Mesendoderm (in vitro differentiated cells): ENCODE measurements at regions not wholly inside any gene's neighbourhood (a gene's known extent, or its start where the extent isn't known, plus 50 kb on each side); places are given as distances from the start of the nearest gene placed in this dataset.
"Not testable (repeated sequence)": the region's sequence is repeated elsewhere in the genome, so short reads cannot be mapped to it uniquely, and the experiment has no call there.

Experiments used
- DNase-seq: peaks from one replicate; pipeline ENCODE4 v3.0.0; 2013
- H2AK5ac ChIP-seq: 2 replicates; pipeline ENCODE4 v1.6.1; 2013; ENCODE audit warnings: low read length, inconsistent platforms
- H2BK120ac ChIP-seq: 2 replicates; pipeline ENCODE4 v1.6.1; 2013; ENCODE audit warnings: low read depth, mild to moderate bottlenecking, low read length, moderate library complexity, mixed read lengths
- H2BK15ac ChIP-seq: replicated peaks from 2 replicates; pipeline ENCODE4 v1.6.1; 2013; ENCODE audit warnings: low read depth, mild to moderate bottlenecking, moderate library complexity
- H2BK5ac ChIP-seq: 2 replicates; pipeline ENCODE4 v1.6.1; 2013; ENCODE audit warnings: low read length, inconsistent platforms
- H3K18ac ChIP-seq: 2 replicates; pipeline ENCODE4 v1.6.1; 2013; ENCODE audit warnings: mild to moderate bottlenecking, low read length, mixed read lengths
- H3K23ac ChIP-seq: one replicate; pipeline ENCODE4 v1.6.1; 2013; ENCODE audit warnings: low read length
- H3K27ac ChIP-seq: 2 replicates; pipeline ENCODE4 v1.5.1; 2013; ENCODE audit warnings: low read depth, mild to moderate bottlenecking, inconsistent platforms, low read length, moderate library complexity
- H3K27me3 ChIP-seq: 2 replicates; pipeline ENCODE4 v1.6.1; 2013; ENCODE audit warnings: low read length, control low read depth, mild to moderate bottlenecking, inconsistent platforms; ENCODE audit not compliant: insufficient read depth, poor library complexity
- H3K36me3 ChIP-seq: 2 replicates; pipeline ENCODE4 v1.6.1; 2013; ENCODE audit warnings: low read length, inconsistent platforms; ENCODE audit not compliant: control insufficient read depth, insufficient read depth
- H3K4ac ChIP-seq: one replicate; pipeline ENCODE4 v1.6.1; 2013; ENCODE audit warnings: low read depth, mild to moderate bottlenecking, low read length, moderate library complexity
- H3K4me1 ChIP-seq: 2 replicates; pipeline ENCODE4 v1.6.1; 2013; ENCODE audit warnings: low read depth, low read length, inconsistent platforms; ENCODE audit not compliant: control insufficient read depth
- H3K4me2 ChIP-seq: 2 replicates; pipeline ENCODE4 v1.6.1; 2013; ENCODE audit warnings: low read length
- H3K4me3 ChIP-seq: 2 replicates; pipeline ENCODE4 v1.5.1; 2013; ENCODE audit warnings: mild to moderate bottlenecking, low read length
- H3K56ac ChIP-seq: one replicate; pipeline ENCODE4 v1.6.1; 2013; ENCODE audit warnings: low read length
- H3K79me1 ChIP-seq: 2 replicates; pipeline ENCODE4 v1.6.1; 2013; ENCODE audit warnings: low read length, inconsistent platforms
- H3K79me2 ChIP-seq: 2 replicates; pipeline ENCODE4 v1.6.1; 2013; ENCODE audit warnings: mild to moderate bottlenecking, low read length; ENCODE audit not compliant: control insufficient read depth, insufficient read depth
- H3K9ac ChIP-seq: 2 replicates; pipeline ENCODE4 v1.6.1; 2013; ENCODE audit warnings: low read length, inconsistent platforms
- H4K5ac ChIP-seq: one replicate; pipeline ENCODE4 v1.6.1; 2013; ENCODE audit warnings: low read length
- H4K8ac ChIP-seq: one replicate; pipeline ENCODE4 v1.6.1; 2013; ENCODE audit warnings: low read depth, mild to moderate bottlenecking, control low read depth, low read length, moderate library complexity
- WGBS: extraction: QIAGEN DNeasy Blood & Tissue Kit; methylation state at CpG from one replicate; pipeline ENCODE4 v1.1.7; 2013; ENCODE audit warnings: low lambda C conversion rate, missing lambda C conversion rate; ENCODE audit not compliant: insufficient coverage; ENCODE audit errors: extremely low coverage; 5-methylcytosine and 5-hydroxymethylcytosine counted together

DNA sequence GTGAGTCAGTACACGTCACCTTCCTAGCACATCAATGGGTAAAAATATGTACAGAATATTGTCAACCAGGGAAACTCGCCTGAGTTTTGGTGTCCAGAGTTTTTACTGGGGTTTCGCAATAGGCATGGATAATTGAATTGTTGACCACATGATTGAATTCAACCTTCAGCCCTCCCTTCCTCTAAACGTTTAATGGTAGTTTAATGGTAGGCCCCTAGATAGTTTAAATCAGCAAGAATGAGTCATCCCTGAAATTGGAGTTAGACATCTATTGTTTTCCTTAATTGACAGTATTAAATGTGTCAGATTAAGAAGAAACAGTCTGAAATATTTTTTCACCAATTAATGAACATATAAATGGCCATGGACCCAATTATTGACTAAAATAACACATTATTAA, 57.8 kb upstream of the CACNA2D1 start:
- H3K56ac ChIP-seq, result no peak overlapping the region
- H3K79me1 ChIP-seq, result no peaks in the 10 kb centered on the region
- no peak overlapping the region for H2BK15ac ChIP-seq
- H3K18ac ChIP-seq, result no peak overlapping the region
- DNase-seq, result no peak
- H4K5ac ChIP-seq, result no peak overlapping the region
- no peak overlapping the region for H2BK5ac ChIP-seq
- H2AK5ac ChIP-seq, result no peak overlapping the region
- H3K27ac ChIP-seq, result no peak overlapping the region
- H3K4me1 ChIP-seq, result no peaks in the 10 kb centered on the region
- H2BK120ac ChIP-seq, result no peak overlapping the region
- H3K23ac ChIP-seq, result no peak overlapping the region
- H3K4ac ChIP-seq, result no peak overlapping the region
- H3K9ac ChIP-seq, result no peak overlapping the region
- no peak overlapping the region for H3K4me3 ChIP-seq
- no peaks in the 10 kb centered on the region for H3K36me3 ChIP-seq
- H3K27me3 ChIP-seq, result no peaks in the 10 kb centered on the region
- no peaks in the 10 kb centered on the region for H3K79me2 ChIP-seq
- WGBS, result no CpG with 5 or more reads among the region's 4 CpGs
- no peak overlapping the region for H3K4me2 ChIP-seq
- no peak overlapping the region for H4K8ac ChIP-seq

GRCh38 chr7:82499546-82499945, 56.0 kb upstream of the CACNA2D1 start:
- not testable (repeated sequence) for H3K4me2 ChIP-seq, DNase-seq, H3K18ac ChIP-seq, H3K56ac ChIP-seq, H2BK120ac ChIP-seq, H3K4me1 ChIP-seq, H3K36me3 ChIP-seq, H3K4me3 ChIP-seq, H3K9ac ChIP-seq, H4K5ac ChIP-seq, H2BK15ac ChIP-seq, H2BK5ac ChIP-seq, H3K79me1 ChIP-seq, H3K79me2 ChIP-seq, H3K23ac ChIP-seq, H2AK5ac ChIP-seq, H3K27ac ChIP-seq, H3K4ac ChIP-seq, H3K27me3 ChIP-seq, H4K8ac ChIP-seq
- no CpG with 5 or more reads among the region's 21 CpGs for WGBS

GRCh38 chr7:82494420-82494819, 50.8 kb upstream of the CACNA2D1 start:
- Histone ChIP-seq H3K4me2 (no peak overlapping the region), H3K23ac (no peak overlapping the region), H3K79me2 (no peaks in the 10 kb centered on the region), H3K27ac (no peak overlapping the region), H3K4me1 (no peaks in the 10 kb centered on the region), H3K79me1 (no peaks in the 10 kb centered on the region), H3K27me3 (no peaks in the 10 kb centered on the region), H3K36me3 (no peaks in the 10 kb centered on the region), H2AK5ac (no peak overlapping the region), H3K4me3 (no peak overlapping the region), H3K56ac (no peak overlapping the region), H3K9ac (no peak overlapping the region), H3K18ac (no peak overlapping the region), H4K5ac (no peak overlapping the region), H2BK5ac (no peak overlapping the region), H4K8ac (no peak overlapping the region), H3K4ac (no peak overlapping the region), H2BK15ac (no peak overlapping the region), H2BK120ac (no peak overlapping the region)
- DNase-seq, result no peak
- WGBS, result no CpG with 5 or more reads among the region's 1 CpG
